Stimulated activated CD4-positive, alpha-beta T cell treated with anti-CD3 and anti-CD28 coated beads, Interleukin-15, amount 100 ng/mL, for 24 hours (primary cell): ENCODE measurements at regions not wholly inside any gene's neighbourhood (a gene's known extent, or its start where the extent isn't known, plus 50 kb on each side); places are given as distances from the start of the nearest gene placed in this dataset.

Experiments
- DNase-seq: peaks from one replicate; pipeline ENCODE4 v3.0.0-alpha.2; 2020

- DNase-seq = no peak
Observed at GRCh38 chr2:120829633-120830025, 94.0 kb downstream of the GLI2 start.

DNA sequence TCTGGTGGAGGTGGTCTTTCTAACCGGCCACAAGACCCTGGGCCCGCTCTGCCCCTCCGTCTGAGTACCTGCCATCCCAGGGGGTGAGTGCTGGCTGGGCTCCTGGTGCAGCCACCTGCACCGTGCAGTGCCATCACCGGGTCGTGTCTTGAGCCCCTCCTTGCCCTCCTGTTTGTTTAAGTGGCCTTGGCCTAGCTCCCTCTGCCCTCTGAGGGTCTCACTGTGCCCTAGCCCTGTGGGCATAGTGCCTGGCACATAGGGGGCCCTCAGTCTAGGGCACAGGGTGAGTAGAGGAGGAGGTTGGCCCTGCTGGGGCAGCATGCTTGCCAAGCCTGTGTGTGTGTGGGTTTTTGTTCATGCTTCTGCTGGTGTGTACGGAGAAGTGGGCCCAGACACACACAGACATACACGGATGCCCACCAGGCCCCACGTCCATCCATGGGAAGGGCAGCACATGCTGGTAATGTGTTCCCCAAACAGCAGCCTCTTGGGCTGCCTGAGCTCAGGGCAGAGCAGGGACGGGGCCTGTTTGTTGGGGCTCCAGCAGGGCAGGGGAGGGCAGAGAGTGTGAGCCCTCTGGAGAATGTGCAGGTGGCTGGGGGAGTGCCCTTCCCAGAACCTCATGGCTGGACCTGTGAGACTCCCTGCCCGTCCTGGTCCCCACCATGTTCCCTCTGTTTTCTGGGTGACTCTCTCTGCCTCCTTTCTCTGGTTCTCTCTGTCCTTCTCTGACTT, 94.6 kb downstream of the GLI2 start:
- no peak for DNase-seq

DNA sequence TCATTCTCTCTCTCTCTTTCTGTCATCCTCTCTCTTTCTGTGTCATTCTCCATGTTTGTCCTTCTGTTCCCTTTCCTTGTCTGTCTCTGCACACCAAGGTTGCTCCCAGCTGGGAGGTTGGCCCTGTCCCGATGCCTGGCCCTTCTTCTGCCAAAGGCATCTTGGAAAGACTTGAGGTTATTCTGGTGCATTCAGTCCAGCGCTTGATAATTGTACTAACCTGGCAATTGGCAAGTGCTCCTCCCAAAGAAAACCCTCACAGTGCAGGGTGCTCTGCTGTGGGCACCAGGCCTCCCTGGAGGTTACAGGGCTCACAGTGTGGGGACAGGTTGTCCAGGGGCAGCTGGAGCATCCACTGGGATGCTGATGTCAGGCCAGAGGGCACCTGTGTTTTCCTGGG, 95.4 kb downstream of the GLI2 start:
- no peak for DNase-seq

DNA sequence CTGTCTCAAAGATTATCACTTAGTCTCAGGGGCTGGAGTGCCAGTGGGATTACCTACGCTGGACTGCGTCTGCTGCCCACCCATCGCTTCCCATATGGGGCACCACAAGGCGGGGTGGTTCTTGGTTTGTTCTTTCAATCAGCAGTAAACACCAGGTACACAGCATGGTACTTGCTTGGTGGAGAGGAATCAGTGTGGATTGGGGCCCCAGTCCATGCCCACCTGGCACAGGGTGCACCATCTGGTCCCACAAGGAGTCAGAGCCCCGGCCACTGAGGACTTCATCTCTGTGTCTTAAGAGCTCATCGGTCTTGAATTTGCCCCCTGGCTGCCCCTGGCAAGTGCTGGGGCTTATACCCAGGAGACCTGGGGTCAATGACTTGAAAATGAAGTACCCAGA, 96.2 kb downstream of the GLI2 start:
- no peak for DNase-seq

GRCh38 chr2:120832296-120833070, 96.8 kb downstream of the GLI2 start:
- DNase-seq = no peak

- no peak for DNase-seq
Observed at GRCh38 chr2:120833127-120833675, 97.5 kb downstream of the GLI2 start.

GRCh38 chr2:120834206-120834605, 98.5 kb downstream of the GLI2 start:
- DNase-seq = no peak

DNA sequence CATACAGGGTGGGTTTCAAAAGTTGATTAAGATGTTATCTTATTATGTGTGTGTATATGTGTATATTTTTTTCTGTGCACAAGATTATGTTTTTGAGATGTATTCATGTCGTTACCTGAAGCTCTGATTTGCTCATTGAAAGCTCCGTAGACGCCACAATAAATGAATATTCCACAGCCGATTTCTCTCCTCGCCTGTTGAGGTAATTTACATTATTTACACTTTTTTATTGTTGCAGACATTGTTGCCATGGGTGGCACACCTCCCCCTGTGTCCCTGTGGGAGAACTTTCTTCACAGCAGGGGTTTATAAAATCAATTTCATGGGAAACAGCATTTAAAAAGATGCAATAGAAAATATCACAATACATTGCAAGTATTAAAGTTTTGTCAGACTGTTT, 100.6 kb downstream of the GLI2 start:
- DNase-seq = no peak

DNA sequence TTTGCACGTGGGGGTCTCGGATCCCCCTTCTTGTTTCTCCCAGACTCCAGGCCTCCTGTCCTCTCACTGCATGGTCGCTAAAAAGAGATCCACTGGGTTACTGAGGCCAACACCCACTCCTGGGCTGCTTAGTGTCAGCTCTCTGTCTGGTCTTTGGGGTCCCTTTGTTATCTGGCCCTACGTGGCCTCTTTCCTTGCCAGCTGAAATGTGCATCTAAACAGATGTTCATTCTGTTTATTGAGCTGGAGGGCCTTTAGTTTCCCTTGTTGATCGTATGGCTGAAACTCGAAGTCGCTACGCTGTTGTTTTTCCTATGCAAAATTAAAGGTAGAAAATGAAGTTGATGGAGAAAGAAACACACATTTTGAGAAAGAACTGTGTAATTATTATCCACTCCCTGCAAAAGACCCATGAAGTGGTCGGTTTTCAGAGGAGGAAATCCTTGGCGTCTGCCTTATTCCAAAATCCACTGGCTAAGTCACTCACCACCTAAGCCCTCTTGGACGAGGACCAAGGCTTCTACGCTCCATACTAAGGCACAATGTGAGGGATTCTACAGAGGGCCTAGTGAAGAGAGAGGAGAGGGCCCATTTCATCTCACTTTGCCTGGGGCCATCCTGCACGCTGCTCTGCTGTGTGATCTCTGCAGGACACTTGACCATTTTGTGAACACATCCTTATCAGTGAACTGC, 105.3 kb downstream of the GLI2 start:
- no peak for DNase-seq

GRCh38 chr2:120842456-120843439, 107.1 kb downstream of the GLI2 start:
- no peak for DNase-seq

- DNase-seq = no peak
Observed at GRCh38 chr2:120844070-120844738, 108.5 kb downstream of the GLI2 start.

- DNase-seq = no peak
Observed at GRCh38 chr2:120845277-120845676, 109.6 kb downstream of the GLI2 start.

DNA sequence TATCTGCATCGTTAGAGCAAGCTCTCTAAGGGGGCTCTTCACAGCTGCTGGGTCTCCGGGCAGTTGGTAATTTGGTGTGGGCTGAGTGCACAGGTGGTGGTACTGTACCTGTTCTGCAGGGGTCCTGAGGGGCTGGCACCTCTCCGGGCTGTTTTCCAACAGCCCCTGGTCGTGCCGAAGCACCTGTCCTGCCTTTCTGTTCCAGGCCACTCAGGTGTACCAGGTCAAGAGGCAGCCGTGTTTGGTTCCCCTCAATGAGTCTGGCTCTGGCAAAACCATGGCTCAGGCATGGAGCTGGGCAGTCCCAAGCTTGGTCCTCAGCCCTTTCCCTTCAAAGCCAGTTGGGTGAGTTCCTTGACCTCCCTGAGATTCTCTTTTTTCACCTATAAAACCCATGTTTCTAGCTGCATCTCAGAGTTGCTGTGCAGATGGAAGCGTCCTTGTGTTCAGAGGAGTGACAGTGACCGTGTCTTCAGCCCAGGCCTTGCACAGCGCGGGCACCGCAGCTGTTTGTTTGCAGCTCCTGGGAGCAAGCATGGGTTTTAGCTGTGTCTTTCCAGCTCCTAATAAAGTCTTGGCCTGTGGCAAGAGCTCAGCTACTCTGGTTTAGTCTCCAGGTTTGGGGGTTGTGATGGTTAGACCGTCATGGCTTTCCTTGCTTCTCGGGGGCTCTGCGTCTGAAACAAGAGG, 110.9 kb downstream of the GLI2 start:
- DNase-seq = no peak

- no peak for DNase-seq
Observed at GRCh38 chr2:120847700-120848321, 112.1 kb downstream of the GLI2 start.

GRCh38 chr2:120849278-120849677, 113.6 kb downstream of the GLI2 start:
- DNase-seq = no peak

DNA sequence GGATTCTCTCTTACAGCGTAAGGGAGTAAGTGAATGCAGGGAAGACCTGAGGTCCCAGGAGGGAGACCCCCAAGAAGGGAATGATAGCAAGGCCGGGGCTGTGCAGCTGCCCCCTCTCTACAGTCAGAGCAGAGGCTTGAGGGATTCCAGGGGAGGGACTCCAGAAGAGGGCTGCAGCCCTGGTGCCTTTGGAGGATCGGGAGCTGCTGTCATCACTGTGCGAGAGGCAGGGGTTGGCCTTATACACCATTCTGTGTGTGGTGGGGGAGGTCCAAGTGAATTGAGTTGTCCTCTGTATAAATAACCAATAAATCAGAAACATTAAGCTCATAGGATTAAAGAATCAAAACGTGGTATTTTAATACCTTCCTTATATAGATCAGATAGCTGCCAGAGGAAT, 114.9 kb downstream of the GLI2 start:
- DNase-seq = no peak

GRCh38 chr2:120851116-120851773, 115.6 kb downstream of the GLI2 start:
- DNase-seq = no peak

GRCh38 chr2:120852200-120852815, 116.6 kb downstream of the GLI2 start:
- no peak for DNase-seq

GRCh38 chr2:120853306-120854013, 117.8 kb downstream of the GLI2 start:
- DNase-seq = no peak
